ENCODE measurements at regions not wholly inside any gene's neighbourhood (a gene's known extent, or its start where the extent isn't known, plus 50 kb on each side); places are given as distances from the start of the nearest gene placed in this dataset.

DNA sequence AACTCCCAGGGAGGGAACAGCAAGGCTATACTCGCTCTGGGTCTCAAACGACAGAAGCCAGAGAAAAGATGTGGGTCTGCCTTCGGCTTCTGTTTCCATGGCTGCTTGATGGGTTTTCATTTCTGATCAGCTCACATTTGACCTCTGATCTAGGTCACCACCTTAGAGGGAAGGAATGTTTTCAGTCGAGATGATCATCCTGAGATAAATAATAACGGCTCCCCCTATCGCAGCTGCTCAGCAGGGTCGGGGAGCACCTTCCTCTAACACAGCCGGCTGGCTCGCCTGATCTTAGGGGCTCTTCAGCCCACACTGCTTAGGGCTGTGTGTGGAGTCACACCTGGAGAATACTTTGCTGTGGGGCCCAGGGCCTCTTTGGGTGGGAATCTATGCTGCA lies 53.1 kb upstream of the ZNF648 start:
- TF ChIP-seq, protein P1, sequence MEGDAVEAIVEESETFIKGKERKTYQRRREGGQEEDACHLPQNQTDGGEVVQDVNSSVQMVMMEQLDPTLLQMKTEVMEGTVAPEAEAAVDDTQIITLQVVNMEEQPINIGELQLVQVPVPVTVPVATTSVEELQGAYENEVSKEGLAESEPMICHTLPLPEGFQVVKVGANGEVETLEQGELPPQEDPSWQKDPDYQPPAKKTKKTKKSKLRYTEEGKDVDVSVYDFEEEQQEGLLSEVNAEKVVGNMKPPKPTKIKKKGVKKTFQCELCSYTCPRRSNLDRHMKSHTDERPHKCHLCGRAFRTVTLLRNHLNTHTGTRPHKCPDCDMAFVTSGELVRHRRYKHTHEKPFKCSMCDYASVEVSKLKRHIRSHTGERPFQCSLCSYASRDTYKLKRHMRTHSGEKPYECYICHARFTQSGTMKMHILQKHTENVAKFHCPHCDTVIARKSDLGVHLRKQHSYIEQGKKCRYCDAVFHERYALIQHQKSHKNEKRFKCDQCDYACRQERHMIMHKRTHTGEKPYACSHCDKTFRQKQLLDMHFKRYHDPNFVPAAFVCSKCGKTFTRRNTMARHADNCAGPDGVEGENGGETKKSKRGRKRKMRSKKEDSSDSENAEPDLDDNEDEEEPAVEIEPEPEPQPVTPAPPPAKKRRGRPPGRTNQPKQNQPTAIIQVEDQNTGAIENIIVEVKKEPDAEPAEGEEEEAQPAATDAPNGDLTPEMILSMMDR (IDR thresholded peaks at IDR 0.05): no peak
- TF ChIP-seq POLR2A (IDR thresholded peaks at IDR 0.05) (no peak), POLR2AphosphoS5 (IDR thresholded peaks at IDR 0.05) (no peak)
